Mesendoderm (in vitro differentiated cells): ENCODE measurements at regions not wholly inside any gene's neighbourhood (a gene's known extent, or its start where the extent isn't known, plus 50 kb on each side); places are given as distances from the start of the nearest gene placed in this dataset.
"Not testable (repeated sequence)": the region's sequence is repeated elsewhere in the genome, so short reads cannot be mapped to it uniquely, and the experiment has no call there.

Experiments used
- DNase-seq: peaks from one replicate; pipeline ENCODE4 v3.0.0; 2013
- H2AK5ac ChIP-seq: 2 replicates; pipeline ENCODE4 v1.6.1; 2013; ENCODE audit warnings: low read length, inconsistent platforms
- H2BK120ac ChIP-seq: 2 replicates; pipeline ENCODE4 v1.6.1; 2013; ENCODE audit warnings: low read depth, mild to moderate bottlenecking, low read length, moderate library complexity, mixed read lengths
- H2BK15ac ChIP-seq: replicated peaks from 2 replicates; pipeline ENCODE4 v1.6.1; 2013; ENCODE audit warnings: low read depth, mild to moderate bottlenecking, moderate library complexity
- H2BK5ac ChIP-seq: 2 replicates; pipeline ENCODE4 v1.6.1; 2013; ENCODE audit warnings: low read length, inconsistent platforms
- H3K18ac ChIP-seq: 2 replicates; pipeline ENCODE4 v1.6.1; 2013; ENCODE audit warnings: mild to moderate bottlenecking, low read length, mixed read lengths
- H3K23ac ChIP-seq: one replicate; pipeline ENCODE4 v1.6.1; 2013; ENCODE audit warnings: low read length
- H3K27ac ChIP-seq: 2 replicates; pipeline ENCODE4 v1.5.1; 2013; ENCODE audit warnings: low read depth, mild to moderate bottlenecking, inconsistent platforms, low read length, moderate library complexity
- H3K27me3 ChIP-seq: 2 replicates; pipeline ENCODE4 v1.6.1; 2013; ENCODE audit warnings: low read length, control low read depth, mild to moderate bottlenecking, inconsistent platforms; ENCODE audit not compliant: insufficient read depth, poor library complexity
- H3K36me3 ChIP-seq: 2 replicates; pipeline ENCODE4 v1.6.1; 2013; ENCODE audit warnings: low read length, inconsistent platforms; ENCODE audit not compliant: control insufficient read depth, insufficient read depth
- H3K4ac ChIP-seq: one replicate; pipeline ENCODE4 v1.6.1; 2013; ENCODE audit warnings: low read depth, mild to moderate bottlenecking, low read length, moderate library complexity
- H3K4me1 ChIP-seq: 2 replicates; pipeline ENCODE4 v1.6.1; 2013; ENCODE audit warnings: low read depth, low read length, inconsistent platforms; ENCODE audit not compliant: control insufficient read depth
- H3K4me2 ChIP-seq: 2 replicates; pipeline ENCODE4 v1.6.1; 2013; ENCODE audit warnings: low read length
- H3K4me3 ChIP-seq: 2 replicates; pipeline ENCODE4 v1.5.1; 2013; ENCODE audit warnings: mild to moderate bottlenecking, low read length
- H3K56ac ChIP-seq: one replicate; pipeline ENCODE4 v1.6.1; 2013; ENCODE audit warnings: low read length
- H3K79me1 ChIP-seq: 2 replicates; pipeline ENCODE4 v1.6.1; 2013; ENCODE audit warnings: low read length, inconsistent platforms
- H3K79me2 ChIP-seq: 2 replicates; pipeline ENCODE4 v1.6.1; 2013; ENCODE audit warnings: mild to moderate bottlenecking, low read length; ENCODE audit not compliant: control insufficient read depth, insufficient read depth
- H3K9ac ChIP-seq: 2 replicates; pipeline ENCODE4 v1.6.1; 2013; ENCODE audit warnings: low read length, inconsistent platforms
- H4K5ac ChIP-seq: one replicate; pipeline ENCODE4 v1.6.1; 2013; ENCODE audit warnings: low read length
- H4K8ac ChIP-seq: one replicate; pipeline ENCODE4 v1.6.1; 2013; ENCODE audit warnings: low read depth, mild to moderate bottlenecking, control low read depth, low read length, moderate library complexity
- WGBS: extraction: QIAGEN DNeasy Blood & Tissue Kit; methylation state at CpG from one replicate; pipeline ENCODE4 v1.1.7; 2013; ENCODE audit warnings: low lambda C conversion rate, missing lambda C conversion rate; ENCODE audit not compliant: insufficient coverage; ENCODE audit errors: extremely low coverage; 5-methylcytosine and 5-hydroxymethylcytosine counted together

- no peak overlapping the region for H3K4me2 ChIP-seq
- WGBS, result no CpG with 5 or more reads among the region's 2 CpGs
- H3K4me1 ChIP-seq, result no peaks in the 10 kb centered on the region
- DNase-seq, result no peak
- no peaks in the 10 kb centered on the region for H3K79me1 ChIP-seq
- no peak overlapping the region for H2BK120ac ChIP-seq
- H4K5ac ChIP-seq, result no peak overlapping the region
- H3K9ac ChIP-seq, result no peak overlapping the region
- H2BK5ac ChIP-seq, result no peak overlapping the region
- no peak overlapping the region for H3K27ac ChIP-seq
- no peak overlapping the region for H2BK15ac ChIP-seq
- H3K36me3 ChIP-seq, result no peaks in the 10 kb centered on the region
- no peak overlapping the region for H3K4ac ChIP-seq
- H2AK5ac ChIP-seq, result no peak overlapping the region
- H3K4me3 ChIP-seq, result no peak overlapping the region
- no peak overlapping the region for H3K18ac ChIP-seq
- H4K8ac ChIP-seq, result no peak overlapping the region
- H3K27me3 ChIP-seq, result no peaks in the 10 kb centered on the region
- no peak overlapping the region for H3K23ac ChIP-seq
- H3K79me2 ChIP-seq, result no peaks in the 10 kb centered on the region
- no peak overlapping the region for H3K56ac ChIP-seq
Measured at GRCh38 chr9:97110696-97111095, 71.8 kb upstream of the CTSV start.

- no peaks in the 10 kb centered on the region for H3K4me1 ChIP-seq
Measured at GRCh38 chr9:97109194-97109811, 70.4 kb upstream of the CTSV start.

GRCh38 chr9:97105220-97105619, 66.3 kb upstream of the CTSV start:
- H3K36me3 ChIP-seq, H3K79me1 ChIP-seq, H3K56ac ChIP-seq, H3K27ac ChIP-seq, H2BK15ac ChIP-seq, H2BK120ac ChIP-seq, H4K5ac ChIP-seq, H3K4me2 ChIP-seq, H3K4ac ChIP-seq, H4K8ac ChIP-seq, H2BK5ac ChIP-seq, H2AK5ac ChIP-seq, H3K79me2 ChIP-seq, H3K23ac ChIP-seq, H3K4me3 ChIP-seq, H3K18ac ChIP-seq, H3K27me3 ChIP-seq, H3K9ac ChIP-seq, H3K4me1 ChIP-seq, DNase-seq: not testable (repeated sequence)
- no CpG with 5 or more reads among the region's 2 CpGs for WGBS

More at GRCh38 chr9:97109194-97109811, 70.4 kb upstream of the CTSV start:
- no peak overlapping the region for H3K56ac ChIP-seq
- no peak overlapping the region for H2BK120ac ChIP-seq
- WGBS, result no CpG with 5 or more reads among the region's 4 CpGs
- H3K4me3 ChIP-seq, result no peak overlapping the region
- no peak overlapping the region for H3K4me2 ChIP-seq
- no peak overlapping the region for H3K4ac ChIP-seq
- H3K79me2 ChIP-seq, result no peaks in the 10 kb centered on the region
- no peaks in the 10 kb centered on the region for H3K27me3 ChIP-seq
- H2AK5ac ChIP-seq, result no peak overlapping the region
- DNase-seq, result peak; percentile 86
- H3K23ac ChIP-seq, result no peak overlapping the region
- H3K9ac ChIP-seq, result no peak overlapping the region
- H4K5ac ChIP-seq, result no peak overlapping the region
- H4K8ac ChIP-seq, result no peak overlapping the region
- H3K27ac ChIP-seq, result no peak overlapping the region
- no peak overlapping the region for H2BK5ac ChIP-seq
- H2BK15ac ChIP-seq, result no peak overlapping the region
- H3K36me3 ChIP-seq, result no peaks in the 10 kb centered on the region
- H3K18ac ChIP-seq, result no peak overlapping the region
- H3K79me1 ChIP-seq, result no peaks in the 10 kb centered on the region

GRCh38 chr9:97103613-97104383, 64.9 kb upstream of the CTSV start:
- WGBS, result no CpG with 5 or more reads among the region's 6 CpGs
- not testable (repeated sequence) for DNase-seq

GRCh38 chr9:97099540-97099939, 60.6 kb upstream of the CTSV start:
- not testable (repeated sequence) for H4K5ac ChIP-seq, H3K36me3 ChIP-seq
- WGBS, result no CpG with 5 or more reads among the region's 2 CpGs

More at GRCh38 chr9:97103613-97104383, 64.9 kb upstream of the CTSV start:
- H3K4me3 ChIP-seq, H4K5ac ChIP-seq, H3K79me1 ChIP-seq, H2BK120ac ChIP-seq, H3K4ac ChIP-seq, H3K4me1 ChIP-seq, H3K27ac ChIP-seq, H2BK15ac ChIP-seq, H2BK5ac ChIP-seq, H3K79me2 ChIP-seq, H3K27me3 ChIP-seq, H3K56ac ChIP-seq, H3K4me2 ChIP-seq, H3K36me3 ChIP-seq, H3K9ac ChIP-seq, H2AK5ac ChIP-seq, H3K18ac ChIP-seq, H3K23ac ChIP-seq, H4K8ac ChIP-seq: not testable (repeated sequence)

More at GRCh38 chr9:97099540-97099939, 60.6 kb upstream of the CTSV start:
- not testable (repeated sequence) for H3K23ac ChIP-seq, H3K27ac ChIP-seq, H2BK120ac ChIP-seq, H3K79me2 ChIP-seq, H3K4me1 ChIP-seq, H3K18ac ChIP-seq, H3K79me1 ChIP-seq, H3K56ac ChIP-seq, H2BK5ac ChIP-seq, H3K9ac ChIP-seq, H2BK15ac ChIP-seq, H2AK5ac ChIP-seq, H3K4ac ChIP-seq, H3K4me2 ChIP-seq, H3K27me3 ChIP-seq, DNase-seq, H4K8ac ChIP-seq, H3K4me3 ChIP-seq
